SK-N-SH (cell line): ENCODE measurements at regions not wholly inside any gene's neighbourhood (a gene's known extent, or its start where the extent isn't known, plus 50 kb on each side); places are given as distances from the start of the nearest gene placed in this dataset.
"Not testable (repeated sequence)": the region's sequence is repeated elsewhere in the genome, so short reads cannot be mapped to it uniquely, and the experiment has no call there.

ENCODE experiments used
- CTCF ChIA-PET: fragments of 300-600, 350-600 bp; formaldehyde crosslinking; extraction: SDS; loops from one replicate; lab custom pipeline; 2021; lab: Yijun Ruan, JAX
- POLR2A ChIA-PET: fragments of 350-600 bp; sonication (Branson Sonifier 250); formaldehyde crosslinking; extraction: SDS; loops from one replicate; lab custom pipeline; 2020; ENCODE audit warnings: antibody characterized with exemption, inconsistent platforms; lab: Yijun Ruan, JAX
- DNase-seq: peaks from one replicate; pipeline ENCODE4 v3.0.0; 2012
- H2AFZ ChIP-seq: fragments of 200-600 bp; sonication (generic); 2 replicates; pipeline ENCODE4 v1.8.1; 2016; ENCODE audit warnings: antibody characterized with exemption, mild to moderate bottlenecking, low read depth
- H3F3A ChIP-seq: fragments of 200-600 bp; sonication (generic); replicated peaks from 2 replicates; pipeline ENCODE3; 2016; ENCODE audit warnings: antibody characterized with exemption, mild to moderate bottlenecking; ENCODE audit not compliant: insufficient read depth
- H3K27ac ChIP-seq, 2 experiments: fragments of 200-500 bp in 1 of 2; fragments of 200-600 bp in 1 of 2; sonication (Bioruptor generic) in 1 of 2; sonication (generic), shearing (Covaris generic) in 1 of 2; 2 replicates each; pipeline versions ENCODE4 v1.5.1 to v1.6.1; 2014 to 2016; ENCODE audit warnings: low read depth in 2 of 2, inconsistent platforms in 1 of 2, low read length in 1 of 2, mild to moderate bottlenecking in 1 of 2, mixed read lengths in 1 of 2
- H3K27me3 ChIP-seq: fragments of 200-600 bp; sonication (generic), shearing (Covaris generic); 2 replicates; pipeline ENCODE4 v1.6.1; 2016; ENCODE audit warnings: mixed run types; ENCODE audit not compliant: insufficient read depth
- H3K36me3 ChIP-seq, 2 experiments: fragments of 200-500 bp in 1 of 2; fragments of 200-600 bp in 1 of 2; sonication (Bioruptor generic) in 1 of 2; sonication (generic) in 1 of 2; replicated peaks in 1 of 2; 2 replicates each; pipeline versions ENCODE3 to v1.5.1; 2014 to 2016; ENCODE audit warnings: low read length in 1 of 2, mild to moderate bottlenecking in 1 of 2; ENCODE audit not compliant: insufficient read depth in 2 of 2, control insufficient read depth in 1 of 2
- H3K4me1 ChIP-seq, 2 experiments: fragments of 200-500 bp in 1 of 2; fragments of 200-600 bp in 1 of 2; sonication (Bioruptor generic) in 1 of 2; sonication (generic), shearing (Covaris generic) in 1 of 2; 2 replicates each; pipeline versions ENCODE4 v1.5.1 to v1.6.1; 2014 to 2016; ENCODE audit warnings: low read depth in 1 of 2, low read length in 1 of 2, mixed run types in 1 of 2; ENCODE audit not compliant: insufficient read depth in 2 of 2, control insufficient read depth in 1 of 2
- H3K4me2 ChIP-seq: fragments of 200-600 bp; sonication (generic), shearing (Covaris generic); 2 replicates; pipeline ENCODE4 v1.6.1; 2017; ENCODE audit warnings: mixed run types
- H3K4me3 ChIP-seq, 2 experiments: fragments of 200-500 bp in 1 of 2; fragments of 200-600 bp in 1 of 2; sonication (Bioruptor generic) in 1 of 2; sonication (generic), shearing (Covaris generic) in 1 of 2; 2 replicates each; pipeline versions ENCODE4 v1.5.1 to v1.8.1; 2014 to 2016; ENCODE audit warnings: low read depth in 2 of 2, inconsistent platforms in 1 of 2, low read length in 1 of 2, mild to moderate bottlenecking in 1 of 2, mixed read lengths in 1 of 2, moderate library complexity in 1 of 2
- H3K79me2 ChIP-seq: fragments of 200-600 bp; sonication (generic); 2 replicates; pipeline ENCODE4 v1.8.1; 2017; ENCODE audit warnings: mild to moderate bottlenecking; ENCODE audit not compliant: insufficient read depth
- H3K9ac ChIP-seq: fragments of 200-600 bp; sonication (generic); 2 replicates; pipeline ENCODE4 v1.6.1; 2017; ENCODE audit warnings: mixed run types
- H3K9me2 ChIP-seq: fragments of 200-600 bp; sonication (generic); 2 replicates; pipeline ENCODE4 v1.6.1; 2017; ENCODE audit warnings: mixed run types
- H3K9me3 ChIP-seq: fragments of 200-600 bp; sonication (generic); 2 replicates; pipeline ENCODE4 v1.6.1; 2017; ENCODE audit warnings: mixed run types, mild to moderate bottlenecking, moderate library complexity
- H4K20me1 ChIP-seq: fragments of 200-600 bp; sonication (generic); 2 replicates; pipeline ENCODE4 v1.6.1; 2017; ENCODE audit warnings: mild to moderate bottlenecking, mixed run types; ENCODE audit not compliant: insufficient read depth
- CHD2 ChIP-seq: fragments of 150-350 bp; IDR thresholded peaks from 2 replicates; pipeline ENCODE4 v1.6.1; 2018; ENCODE audit warnings: low read length; ENCODE audit not compliant: partially characterized antibody
- ELF1 ChIP-seq: IDR thresholded peaks from 2 replicates; pipeline ENCODE4 v1.4.0; 2012
- EP300 ChIP-seq, 2 experiments: IDR thresholded peaks; 2 replicates each; pipeline versions ENCODE4 v1.4.0 to v1.6.1; 2012; ENCODE audit warnings: borderline replicate concordance in 1 of 2, low read depth in 1 of 2, low read length in 1 of 2
- EZH2phosphoT487 ChIP-seq: fragments of 200-600 bp; sonication (generic); IDR thresholded peaks from 2 replicates; pipeline ENCODE4 v1.6.1; 2017; ENCODE audit warnings: low read depth, mixed run types, mild to moderate bottlenecking, antibody characterized with exemption, moderate library complexity, borderline replicate concordance
- FOSL2 ChIP-seq: IDR thresholded peaks from 2 replicates; pipeline ENCODE4 v1.4.0; 2012; ENCODE audit warnings: low read depth, mild to moderate bottlenecking, moderate library complexity, borderline replicate concordance
- FOXM1 ChIP-seq: IDR thresholded peaks from 2 replicates; pipeline ENCODE4 v1.4.0; 2012; ENCODE audit warnings: low read depth, mild to moderate bottlenecking
- GABPA ChIP-seq: IDR thresholded peaks from 2 replicates; pipeline ENCODE4 v1.4.0; 2012; ENCODE audit warnings: low read depth, mild to moderate bottlenecking
- NRF1 ChIP-seq: IDR thresholded peaks from 2 replicates; pipeline ENCODE4 v1.6.1; 2012; ENCODE audit warnings: low read depth, mild to moderate bottlenecking, low read length
- POLR2AphosphoS5 ChIP-seq: IDR thresholded peaks from 2 replicates; pipeline ENCODE4 v1.6.1; 2012; ENCODE audit warnings: low read depth, low read length
- RAD21 ChIP-seq: IDR thresholded peaks from 2 replicates; pipeline ENCODE4 v1.6.1; 2012; ENCODE audit warnings: mild to moderate bottlenecking, low read length
- RXRA ChIP-seq: IDR thresholded peaks from 2 replicates; pipeline ENCODE4 v1.4.0; 2012; ENCODE audit warnings: low read depth, mild to moderate bottlenecking, borderline replicate concordance
- SMC3 ChIP-seq: IDR thresholded peaks from 2 replicates; pipeline ENCODE4 v1.6.1; 2012; ENCODE audit warnings: low read depth, low read length, improper control_type of control experiment
- TEAD4 ChIP-seq: IDR thresholded peaks from 2 replicates; pipeline ENCODE4 v1.4.0; 2012; ENCODE audit warnings: mild to moderate bottlenecking, borderline replicate concordance; ENCODE audit not compliant: insufficient read depth
- YY1 ChIP-seq: IDR thresholded peaks from 2 replicates; pipeline ENCODE4 v1.4.0; 2012; ENCODE audit warnings: low read depth, mild to moderate bottlenecking
- ZBTB33 ChIP-seq: IDR thresholded peaks from 2 replicates; pipeline ENCODE4 v1.4.0; 2012; ENCODE audit warnings: low read depth, borderline replicate concordance
- WGBS: methylation state at CpG from one replicate; pipeline ENCODE4 v1.1.6; 2017; ENCODE audit warnings: low lambda C conversion rate; 5-methylcytosine and 5-hydroxymethylcytosine counted together
- TF ChIP-seq, protein P1 (sequence below): IDR thresholded peaks from 2 replicates; pipeline ENCODE4 v1.4.0; 2012; ENCODE audit warnings: low read depth
- TF ChIP-seq, protein P2 (sequence below): IDR thresholded peaks from 2 replicates; pipeline ENCODE4 v1.4.0; 2012; ENCODE audit warnings: low read depth, borderline replicate concordance

- H3K79me2 ChIP-seq, DNase-seq, H3K9me3 ChIP-seq, H3K9ac ChIP-seq, H3K4me3 ChIP-seq, H3K4me2 ChIP-seq, H4K20me1 ChIP-seq, H2AFZ ChIP-seq, H3K9me2 ChIP-seq, H3K27ac ChIP-seq, H3K36me3 ChIP-seq, H3F3A ChIP-seq, CTCF ChIA-PET, H3K4me1 ChIP-seq, POLR2A ChIA-PET, H3K27me3 ChIP-seq: not testable (repeated sequence)
- WGBS: 77% methylated on average over 1 of the region's 1 CpG
Measured at GRCh38 chr21:27887808-27888455, 921.0 kb upstream of the ADAMTS5 start.

- no peak overlapping the region for H3K9ac ChIP-seq
- no peak for DNase-seq
- no peaks in the 10 kb centered on the region for H3K9me3 ChIP-seq
- H3K4me3 ChIP-seq: no peak overlapping the region
- no peaks in the 10 kb centered on the region for H3K4me1 ChIP-seq
- H4K20me1 ChIP-seq: no peaks in the 10 kb centered on the region
- no peaks in the 10 kb centered on the region for H3K36me3 ChIP-seq
- ChIA-PET CTCF (no interaction called here), POLR2A (no interaction called here)
- no peak overlapping the region for H3K27ac ChIP-seq
- no peaks in the 10 kb centered on the region for H3F3A ChIP-seq
- no peaks in the 10 kb centered on the region for H3K27me3 ChIP-seq
- H3K79me2 ChIP-seq: no peaks in the 10 kb centered on the region
- H3K4me2 ChIP-seq: no peak overlapping the region
- no peaks in the 10 kb centered on the region for H3K9me2 ChIP-seq
- TF ChIP-seq YY1 (no peak), NRF1 (no peak), EP300 (IDR thresholded peaks at IDR 0.05; ENCODE audit: borderline replicate concordance in 1 of 2, low read depth in 1 of 2, low read length in 1 of 2) (no peak), RXRA (no peak), CHD2 (no peak), FOXM1 (no peak), GABPA (no peak), EZH2phosphoT487 (no peak), TEAD4 (no peak), ZBTB33 (no peak), POLR2AphosphoS5 (no peak), RAD21 (no peak), ELF1 (no peak), FOSL2 (no peak), SMC3 (no peak)
- TF ChIP-seq, protein P1, sequence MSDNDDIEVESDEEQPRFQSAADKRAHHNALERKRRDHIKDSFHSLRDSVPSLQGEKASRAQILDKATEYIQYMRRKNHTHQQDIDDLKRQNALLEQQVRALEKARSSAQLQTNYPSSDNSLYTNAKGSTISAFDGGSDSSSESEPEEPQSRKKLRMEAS: no peak
- TF ChIP-seq, protein P2, sequence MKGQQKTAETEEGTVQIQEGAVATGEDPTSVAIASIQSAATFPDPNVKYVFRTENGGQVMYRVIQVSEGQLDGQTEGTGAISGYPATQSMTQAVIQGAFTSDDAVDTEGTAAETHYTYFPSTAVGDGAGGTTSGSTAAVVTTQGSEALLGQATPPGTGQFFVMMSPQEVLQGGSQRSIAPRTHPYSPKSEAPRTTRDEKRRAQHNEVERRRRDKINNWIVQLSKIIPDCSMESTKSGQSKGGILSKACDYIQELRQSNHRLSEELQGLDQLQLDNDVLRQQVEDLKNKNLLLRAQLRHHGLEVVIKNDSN: no peak
- no peak overlapping the region for H2AFZ ChIP-seq
- 93% methylated on average over 17 of the region's 31 CpGs for WGBS
Measured at GRCh38 chr21:27885296-27885711, 918.4 kb upstream of the ADAMTS5 start.

DNA sequence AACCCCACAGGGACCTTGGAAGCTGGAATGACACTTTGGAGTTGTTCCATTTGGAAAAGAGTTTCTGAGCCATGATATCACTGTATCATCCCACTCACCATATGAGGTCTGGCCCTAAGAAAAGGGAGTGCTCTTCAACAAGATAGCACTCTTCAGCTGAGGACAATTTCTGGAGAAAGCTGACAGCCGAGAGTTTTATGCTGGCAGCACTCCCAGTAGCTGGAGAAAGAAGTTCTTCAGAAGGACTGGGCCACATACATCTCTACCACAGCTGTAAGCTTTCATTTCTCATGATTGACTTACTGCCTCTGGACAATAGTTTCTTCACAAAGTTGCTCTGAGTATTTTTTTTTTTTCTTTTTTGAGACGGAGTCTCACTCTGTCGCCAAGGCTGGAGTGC, 914.4 kb upstream of the ADAMTS5 start:
- H3K4me2 ChIP-seq, H4K20me1 ChIP-seq, H3K36me3 ChIP-seq, H3K27ac ChIP-seq, DNase-seq, H2AFZ ChIP-seq, H3K27me3 ChIP-seq, POLR2A ChIA-PET, H3K9me3 ChIP-seq, H3K4me3 ChIP-seq, H3K79me2 ChIP-seq, H3K4me1 ChIP-seq, H3F3A ChIP-seq, CTCF ChIA-PET, H3K9ac ChIP-seq, H3K9me2 ChIP-seq: not testable (repeated sequence)
- 97% methylated on average over 2 of the region's 3 CpGs for WGBS

GRCh38 chr21:27872411-27872810, 905.5 kb upstream of the ADAMTS5 start:
- H2AFZ ChIP-seq, H3K9ac ChIP-seq, H3K9me2 ChIP-seq, H3K4me3 ChIP-seq, H3F3A ChIP-seq, H3K4me1 ChIP-seq, POLR2A ChIA-PET, H3K27me3 ChIP-seq, H3K79me2 ChIP-seq, DNase-seq, H4K20me1 ChIP-seq, H3K36me3 ChIP-seq, H3K4me2 ChIP-seq, H3K9me3 ChIP-seq, H3K27ac ChIP-seq, CTCF ChIA-PET: not testable (repeated sequence)
- 37% methylated on average over 2 of the region's 2 CpGs for WGBS
